DMS53 treated with DMSO at 0.1 percent for 48 hours (cell line): ENCODE measurements at regions not wholly inside any gene's neighbourhood (a gene's known extent, or its start where the extent isn't known, plus 50 kb on each side); places are given as distances from the start of the nearest gene placed in this dataset.
A peak's percentile ranks its signal among the peaks of the same experiment; 100 is the strongest.
"Not testable (repeated sequence)": the region's sequence is repeated elsewhere in the genome, so short reads cannot be mapped to it uniquely, and the experiment has no call there.

Source experiments
- DNase-seq: peaks from one replicate; lab custom pipeline; 2025; ENCODE audit not compliant: unreplicated experiment; lab: John Stamatoyannopoulos, UW

GRCh38 chr10:64534616-64535015 lies 1013.4 kb downstream of the REEP3 start:
- no peak for DNase-seq

GRCh38 chr10:64535131-64535867 lies 1014.1 kb downstream of the REEP3 start:
- DNase-seq = no peak

- no peak for DNase-seq
Observed at GRCh38 chr10:64537112-64537511, 1015.9 kb downstream of the REEP3 start.

- no peak for DNase-seq
Observed at GRCh38 chr10:64537928-64538327, 1016.7 kb downstream of the REEP3 start.

GRCh38 chr10:64546073-64546472 lies 1024.9 kb downstream of the REEP3 start:
- DNase-seq = no peak

- DNase-seq = no peak
Observed at GRCh38 chr10:64547168-64547567, 1026.0 kb downstream of the REEP3 start.

GRCh38 chr10:64555666-64556065 lies 1034.5 kb downstream of the REEP3 start:
- DNase-seq = no peak

GRCh38 chr10:64558094-64558835 lies 1037.1 kb downstream of the REEP3 start:
- DNase-seq = no peak

- DNase-seq = no peak
Observed at GRCh38 chr10:64571056-64571455, 1049.9 kb downstream of the REEP3 start.

GRCh38 chr10:64573623-64574325 lies 1052.6 kb downstream of the REEP3 start:
- DNase-seq = no peak

- peak; percentile 5 for DNase-seq
Observed at GRCh38 chr10:64574371-64574770, 1053.2 kb downstream of the REEP3 start.

GRCh38 chr10:64576497-64576896 lies 1055.3 kb downstream of the REEP3 start:
- DNase-seq = no peak

GRCh38 chr10:64578757-64579156 lies 1057.6 kb downstream of the REEP3 start:
- not testable (repeated sequence) for DNase-seq

- no peak for DNase-seq
Observed at GRCh38 chr10:64586934-64587503, 1065.8 kb downstream of the REEP3 start.

- DNase-seq = no peak
Observed at GRCh38 chr10:64594072-64594471, 1072.9 kb downstream of the REEP3 start.

- no peak for DNase-seq
Observed at GRCh38 chr10:64598600-64598999, 1077.4 kb downstream of the REEP3 start.

- DNase-seq = no peak
Observed at GRCh38 chr10:64601298-64601697, 1080.1 kb downstream of the REEP3 start.

GRCh38 chr10:64617085-64617484 lies 1095.9 kb downstream of the REEP3 start:
- no peak for DNase-seq

- no peak for DNase-seq
Observed at GRCh38 chr10:64619102-64619501, 1097.9 kb downstream of the REEP3 start.

- DNase-seq = no peak
Observed at GRCh38 chr10:64626924-64627323, 1105.7 kb downstream of the REEP3 start.

GRCh38 chr10:64630534-64630933 lies 1109.3 kb downstream of the REEP3 start:
- DNase-seq = no peak

- no peak for DNase-seq
Observed at GRCh38 chr10:64635906-64636305, 1114.7 kb downstream of the REEP3 start.
